ENCODE measurements at regions not wholly inside any gene's neighbourhood (a gene's known extent, or its start where the extent isn't known, plus 50 kb on each side); places are given as distances from the start of the nearest gene placed in this dataset.
A peak's percentile ranks its signal among the peaks of the same experiment; 100 is the strongest.

- H3K27ac ChIP-seq (replicated peaks in 1 of 4): no peak overlapping the region
- H3K4me1 ChIP-seq: no peaks in the 10 kb centered on the region
- no peak for TF ChIP-seq POLR2AphosphoS5 (IDR thresholded peaks at IDR 0.05)
- no peak for TF ChIP-seq CTCF (IDR thresholded peaks at IDR 0.05)
- TF ChIP-seq EP300 (IDR thresholded peaks at IDR 0.05): no peak
- DNase-seq (ENCODE audit: extremely low spot score): no peak
- no peaks in the 10 kb centered on the region for H3K27me3 ChIP-seq
- no peaks in the 10 kb centered on the region for H3K9me3 ChIP-seq
- peak overlapping the region in 1 of 4 donors; percentile 12 for H3K4me3 ChIP-seq
- no peaks in the 10 kb centered on the region for H3K36me3 ChIP-seq
- WGBS: 53% methylated on average over 3 of the region's 3 CpGs
- intact Hi-C loops (cut with DNase I): no loop called here
Observed at GRCh38 chr17:71725811-71726210, 395.0 kb upstream of the SOX9 start.

- H3K9me3 ChIP-seq: no peaks in the 10 kb centered on the region
- TF ChIP-seq POLR2A (IDR thresholded peaks at IDR 0.05; ENCODE audit: low read depth) (no peak), POLR2AphosphoS5 (IDR thresholded peaks at IDR 0.05) (no peak), EP300 (IDR thresholded peaks at IDR 0.05) (no peak), CTCF (IDR thresholded peaks at IDR 0.05) (no peak)
- intact Hi-C loops (cut with DNase I): no loop called here
- no peak overlapping the region for H3K27ac ChIP-seq (replicated peaks in 1 of 4)
- no peaks in the 10 kb centered on the region for H3K4me1 ChIP-seq
- 19% methylated on average over 5 of the region's 5 CpGs for WGBS
- H3K36me3 ChIP-seq: no peaks in the 10 kb centered on the region
- peak overlapping the region in 1 of 4 donors; percentile 12 for H3K4me3 ChIP-seq
- DNase-seq (ENCODE audit: extremely low spot score): no peak
- H3K27me3 ChIP-seq: no peaks in the 10 kb centered on the region
Observed at GRCh38 chr17:71726341-71726740, 394.5 kb upstream of the SOX9 start.

GRCh38 chr17:71727292-71727691, 393.5 kb upstream of the SOX9 start:
- TF ChIP-seq POLR2AphosphoS5 (IDR thresholded peaks at IDR 0.05): no peak
- Histone ChIP-seq H3K27ac (replicated peaks in 1 of 4) (no peak overlapping the region), H3K4me1 (no peaks in the 10 kb centered on the region), H3K9me3 (no peaks in the 10 kb centered on the region), H3K36me3 (no peaks in the 10 kb centered on the region), H3K4me3 (no peak overlapping the region), H3K27me3 (no peaks in the 10 kb centered on the region)
- 85% methylated on average over 5 of the region's 5 CpGs for WGBS
- intact Hi-C loops (cut with DNase I): no loop called here
- DNase-seq (ENCODE audit: extremely low spot score): no peak

- Histone ChIP-seq H3K27me3 (no peaks in the 10 kb centered on the region), H3K36me3 (no peaks in the 10 kb centered on the region), H3K9me3 (no peaks in the 10 kb centered on the region), H3K4me3 (no peak overlapping the region), H3K4me1 (no peaks in the 10 kb centered on the region), H3K27ac (replicated peaks in 1 of 4) (no peak overlapping the region)
- 94% methylated on average over 3 of the region's 3 CpGs for WGBS
- DNase-seq (ENCODE audit: extremely low spot score): no peak
- TF ChIP-seq POLR2AphosphoS5 (IDR thresholded peaks at IDR 0.05) (no peak), EP300 (IDR thresholded peaks at IDR 0.05) (no peak), POLR2A (IDR thresholded peaks at IDR 0.05; ENCODE audit: low read depth) (no peak), CTCF (IDR thresholded peaks at IDR 0.05) (no peak)
- intact Hi-C loops (cut with DNase I): no loop called here
Observed at GRCh38 chr17:71727723-71728122, 393.1 kb upstream of the SOX9 start.

GRCh38 chr17:71730871-71731270, 389.9 kb upstream of the SOX9 start:
- no peaks in the 10 kb centered on the region for H3K27me3 ChIP-seq
- DNase-seq (ENCODE audit: extremely low spot score): no peak
- H3K36me3 ChIP-seq: no peaks in the 10 kb centered on the region
- intact Hi-C loops (cut with DNase I): no loop called here
- no peak overlapping the region for H3K4me3 ChIP-seq
- WGBS: 71% methylated on average over 1 of the region's 1 CpG
- H3K4me1 ChIP-seq: no peaks in the 10 kb centered on the region
- no peaks in the 10 kb centered on the region for H3K9me3 ChIP-seq
- TF ChIP-seq POLR2AphosphoS5 (IDR thresholded peaks at IDR 0.05) (no peak), POLR2A (IDR thresholded peaks at IDR 0.05; ENCODE audit: low read depth) (no peak), EP300 (IDR thresholded peaks at IDR 0.05) (no peak), CTCF (IDR thresholded peaks at IDR 0.05) (no peak)
- no peak overlapping the region for H3K27ac ChIP-seq (replicated peaks in 1 of 4)
